ENCODE measurements at regions not wholly inside any gene's neighbourhood (a gene's known extent, or its start where the extent isn't known, plus 50 kb on each side); places are given as distances from the start of the nearest gene placed in this dataset.

DNA sequence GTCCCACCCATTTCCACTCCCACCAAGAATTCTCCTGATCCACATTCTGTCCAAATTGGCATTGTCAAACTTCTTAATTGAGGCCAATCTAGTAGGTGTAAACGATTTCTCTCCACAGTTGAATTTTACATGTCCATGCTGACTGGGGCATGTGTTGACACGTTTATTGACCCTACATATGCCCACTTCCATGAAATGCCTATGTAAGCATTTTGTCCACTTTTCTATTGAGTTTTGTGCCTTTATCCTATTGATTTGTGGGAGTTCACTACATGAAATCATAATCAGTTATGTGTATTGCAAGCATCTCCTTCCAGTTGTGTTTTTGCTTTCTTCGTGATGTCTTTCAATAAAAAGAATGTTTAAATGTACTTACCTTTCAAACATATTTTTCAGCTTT, 141.7 kb upstream of the NSMCE3 start:
- no peak for DNase-seq

- DNase-seq: no peak
Observed at GRCh38 chr15:29410338-29410737, 140.7 kb upstream of the NSMCE3 start.

- no peak for DNase-seq
Observed at GRCh38 chr15:29409890-29410289, 140.3 kb upstream of the NSMCE3 start.

- no peak for DNase-seq
Observed at GRCh38 chr15:29405564-29405963, 135.9 kb upstream of the NSMCE3 start.

DNA sequence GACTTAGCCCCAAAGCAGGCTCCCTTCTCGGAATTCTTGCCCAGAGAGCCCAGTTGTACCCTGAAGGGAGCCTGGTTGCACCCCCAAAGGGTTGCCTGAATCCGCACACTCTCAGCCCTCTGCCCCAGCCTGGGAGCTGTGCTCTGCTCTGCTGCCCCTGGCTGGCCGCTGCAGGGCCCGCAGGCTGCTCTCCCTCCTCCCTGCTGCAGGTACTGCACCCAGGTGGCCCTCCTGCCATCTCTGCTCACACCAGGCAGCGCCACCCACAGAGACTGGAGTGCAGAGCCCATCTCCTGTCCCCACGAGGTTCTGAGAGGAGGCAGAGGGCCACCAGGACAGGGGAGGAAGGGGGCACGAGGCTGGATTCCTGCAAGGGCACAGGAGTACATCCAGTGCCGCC, 134.2 kb upstream of the NSMCE3 start:
- no peak for DNase-seq

- no peak for DNase-seq
Observed at GRCh38 chr15:29401644-29402043, 132.0 kb upstream of the NSMCE3 start.

GRCh38 chr15:29400701-29401100, 131.1 kb upstream of the NSMCE3 start:
- no peak for DNase-seq

- no peak for DNase-seq
Observed at GRCh38 chr15:29398907-29399306, 129.3 kb upstream of the NSMCE3 start.

DNA sequence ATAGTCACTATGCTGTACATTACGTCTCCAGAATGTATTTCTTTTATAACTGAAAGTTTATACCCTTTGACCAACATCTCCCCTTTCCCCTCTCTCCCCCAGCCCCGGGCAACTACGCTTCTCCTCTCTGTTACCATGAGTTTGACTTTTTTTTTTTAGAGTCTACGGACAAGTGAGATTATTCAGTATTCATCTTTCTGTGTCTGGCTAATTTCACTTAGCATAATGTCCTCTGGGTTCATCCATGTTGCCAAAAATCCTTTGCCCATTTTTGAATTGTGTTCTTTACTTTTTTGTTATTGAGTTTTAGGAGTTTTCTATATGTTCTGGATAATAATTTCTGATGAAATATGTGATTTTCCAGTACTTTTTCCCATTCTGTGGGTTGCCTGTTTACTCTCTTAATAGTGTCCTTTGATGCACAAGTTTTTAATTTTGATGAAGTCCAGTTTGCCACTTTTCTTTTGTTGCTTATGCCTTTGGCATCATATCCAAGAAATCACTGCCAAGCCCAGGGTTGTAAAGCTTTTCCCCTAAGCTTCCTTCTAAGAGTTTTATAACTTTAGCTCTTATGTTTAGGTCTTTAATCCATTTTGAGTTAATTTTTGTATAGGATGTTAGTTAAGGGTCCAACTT, 126.7 kb upstream of the NSMCE3 start:
- DNase-seq: no peak

- DNase-seq: no peak
Observed at GRCh38 chr15:29393443-29393842, 123.8 kb upstream of the NSMCE3 start.

GRCh38 chr15:29392358-29392757, 122.7 kb upstream of the NSMCE3 start:
- DNase-seq: no peak

DNA sequence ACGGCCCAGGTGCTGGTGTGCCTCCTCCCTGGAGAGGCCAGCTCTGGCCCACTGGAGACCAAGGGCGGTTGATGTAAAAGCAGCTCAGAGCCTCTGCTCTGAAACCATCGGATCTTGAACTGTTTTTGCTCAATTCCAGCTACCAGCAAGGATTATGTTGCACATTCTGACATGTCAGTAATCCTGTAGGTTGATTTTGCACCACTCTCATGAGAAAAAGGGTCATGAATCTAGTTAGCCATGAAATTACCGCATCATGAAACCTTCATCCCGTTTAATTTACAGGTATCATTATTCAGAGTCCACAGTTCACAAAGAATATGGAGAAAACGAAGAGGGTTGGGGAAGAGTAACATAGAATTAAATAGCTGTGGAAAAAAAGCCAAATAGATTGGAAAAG, 120.4 kb upstream of the NSMCE3 start:
- DNase-seq: no peak

- DNase-seq: no peak
Observed at GRCh38 chr15:29386523-29386922, 116.9 kb upstream of the NSMCE3 start.

GRCh38 chr15:29383367-29383766, 113.7 kb upstream of the NSMCE3 start:
- DNase-seq: no peak

DNA sequence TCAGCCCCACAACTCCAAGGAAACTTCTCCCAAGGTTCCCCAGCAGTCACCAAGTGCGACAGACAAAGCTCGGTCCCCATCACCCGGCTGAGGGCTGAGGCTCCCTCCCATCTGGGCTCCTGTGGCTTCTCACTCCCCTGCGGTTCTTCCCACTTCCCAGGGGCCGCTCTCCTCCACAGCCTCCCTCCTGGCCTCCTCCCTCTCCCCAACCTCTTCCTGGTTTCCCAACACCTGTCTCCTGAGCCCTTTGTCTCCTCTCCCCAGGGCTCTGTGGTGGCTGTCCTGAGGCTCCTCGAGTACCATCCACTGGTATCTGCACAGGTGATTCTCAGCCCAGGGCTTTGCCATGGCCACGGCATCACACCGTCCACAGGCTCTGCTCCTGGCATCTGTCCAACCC, 113.2 kb upstream of the NSMCE3 start:
- no peak for DNase-seq

- no peak for DNase-seq
Observed at GRCh38 chr15:29380466-29380865, 110.8 kb upstream of the NSMCE3 start.

GRCh38 chr15:29379647-29380046, 110.0 kb upstream of the NSMCE3 start:
- DNase-seq: no peak

DNA sequence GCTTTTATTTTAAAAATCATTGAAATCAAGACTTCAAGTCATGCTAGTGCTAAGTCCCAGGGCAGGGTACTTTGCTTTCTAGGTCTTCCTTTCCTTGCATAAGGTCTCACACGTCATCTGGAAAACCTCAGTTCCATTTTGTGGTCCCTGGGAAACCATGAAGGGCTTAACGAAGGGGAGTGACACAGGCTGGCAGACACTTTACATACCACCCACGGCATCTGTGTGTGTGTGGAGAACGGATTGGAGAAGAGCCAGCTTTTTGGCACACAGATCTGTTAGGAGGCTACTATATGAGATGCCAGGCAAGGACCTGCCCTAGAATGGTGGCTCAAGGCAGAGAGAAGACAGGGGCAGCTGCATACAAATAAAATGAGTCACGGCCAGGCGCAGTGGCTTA, 107.5 kb upstream of the NSMCE3 start:
- DNase-seq: no peak

DNA sequence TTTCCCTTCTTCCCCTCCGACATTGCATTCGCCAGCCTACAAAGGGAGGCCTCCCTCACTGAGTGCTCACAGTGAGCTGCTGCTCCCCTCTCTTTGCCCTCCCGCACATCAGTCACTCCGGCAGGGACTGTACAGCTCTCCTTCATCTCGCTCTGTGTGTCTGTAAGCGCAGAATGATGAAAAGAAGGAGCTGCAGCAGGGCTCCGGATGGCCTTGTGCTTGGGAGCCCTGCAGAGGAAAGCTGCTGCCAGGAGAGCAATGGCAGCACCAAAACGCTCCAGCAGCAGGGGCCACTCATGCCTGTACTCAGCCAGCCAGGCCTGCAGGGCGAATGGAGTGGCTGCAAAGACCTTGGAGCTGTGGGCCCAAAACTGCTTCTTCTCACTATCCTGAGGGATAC, 107.0 kb upstream of the NSMCE3 start:
- no peak for DNase-seq

- DNase-seq: no peak
Observed at GRCh38 chr15:29369261-29369660, 99.6 kb upstream of the NSMCE3 start.

DNA sequence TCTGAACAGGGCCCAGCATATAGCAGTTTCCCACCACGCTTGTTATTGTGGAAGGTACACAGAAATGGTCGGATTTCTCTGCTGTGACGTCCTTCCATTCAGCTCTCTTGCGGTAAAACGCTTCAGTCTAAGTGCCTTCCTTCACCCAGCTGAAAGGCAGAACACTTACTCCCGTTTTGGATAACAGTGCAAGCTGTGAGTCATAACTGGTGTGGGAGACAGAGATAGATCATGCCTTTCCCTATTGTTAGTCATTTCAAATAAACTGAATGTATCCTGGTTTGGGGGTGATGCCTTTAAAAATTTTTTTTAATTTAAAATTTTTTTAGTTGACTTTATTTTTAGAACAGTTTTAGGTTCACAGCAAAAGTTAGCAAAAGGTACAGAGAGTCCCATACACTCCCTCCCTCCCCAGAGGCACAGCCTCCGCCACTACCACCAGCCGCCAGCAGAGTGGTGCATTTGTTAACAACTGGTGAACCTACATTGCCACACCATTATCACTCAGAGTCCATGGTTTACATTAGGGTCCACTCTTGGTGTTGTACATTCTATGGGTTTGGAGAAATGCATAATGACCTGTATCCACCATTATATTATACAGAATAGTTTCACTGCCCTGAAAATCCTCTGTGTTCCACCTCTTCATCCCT, 94.9 kb upstream of the NSMCE3 start:
- DNase-seq: no peak

- DNase-seq: no peak
Observed at GRCh38 chr15:29361560-29361959, 91.9 kb upstream of the NSMCE3 start.

GRCh38 chr15:29360152-29360551, 90.5 kb upstream of the NSMCE3 start:
- no peak for DNase-seq

GRCh38 chr15:29356786-29357185, 87.2 kb upstream of the NSMCE3 start:
- DNase-seq: no peak

DNA sequence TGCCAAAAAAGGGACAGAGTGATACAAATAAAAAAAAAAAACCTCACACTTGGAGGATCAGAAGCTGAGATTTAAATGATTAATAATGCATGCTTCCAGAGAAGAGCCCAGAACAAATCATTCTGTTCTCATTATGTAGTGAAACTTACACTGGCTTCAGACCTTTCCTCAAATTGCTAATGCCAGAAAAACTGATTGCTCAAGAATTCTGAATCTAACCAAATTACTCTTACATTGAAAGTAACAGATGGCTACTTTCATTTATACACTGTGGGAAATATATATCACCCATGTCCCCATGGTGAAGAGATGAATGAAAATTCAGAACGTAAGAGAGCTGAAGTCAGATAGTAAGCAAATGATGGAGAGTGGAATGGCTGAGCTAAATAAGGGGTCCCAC, 85.9 kb upstream of the NSMCE3 start:
- no peak for DNase-seq
